ENCODE measurements at regions not wholly inside any gene's neighbourhood (a gene's known extent, or its start where the extent isn't known, plus 50 kb on each side); places are given as distances from the start of the nearest gene placed in this dataset.

GRCh38 chr5:124883681-124884080 is 137.2 kb upstream of the ZNF608 start:
- TF ChIP-seq, protein P1, sequence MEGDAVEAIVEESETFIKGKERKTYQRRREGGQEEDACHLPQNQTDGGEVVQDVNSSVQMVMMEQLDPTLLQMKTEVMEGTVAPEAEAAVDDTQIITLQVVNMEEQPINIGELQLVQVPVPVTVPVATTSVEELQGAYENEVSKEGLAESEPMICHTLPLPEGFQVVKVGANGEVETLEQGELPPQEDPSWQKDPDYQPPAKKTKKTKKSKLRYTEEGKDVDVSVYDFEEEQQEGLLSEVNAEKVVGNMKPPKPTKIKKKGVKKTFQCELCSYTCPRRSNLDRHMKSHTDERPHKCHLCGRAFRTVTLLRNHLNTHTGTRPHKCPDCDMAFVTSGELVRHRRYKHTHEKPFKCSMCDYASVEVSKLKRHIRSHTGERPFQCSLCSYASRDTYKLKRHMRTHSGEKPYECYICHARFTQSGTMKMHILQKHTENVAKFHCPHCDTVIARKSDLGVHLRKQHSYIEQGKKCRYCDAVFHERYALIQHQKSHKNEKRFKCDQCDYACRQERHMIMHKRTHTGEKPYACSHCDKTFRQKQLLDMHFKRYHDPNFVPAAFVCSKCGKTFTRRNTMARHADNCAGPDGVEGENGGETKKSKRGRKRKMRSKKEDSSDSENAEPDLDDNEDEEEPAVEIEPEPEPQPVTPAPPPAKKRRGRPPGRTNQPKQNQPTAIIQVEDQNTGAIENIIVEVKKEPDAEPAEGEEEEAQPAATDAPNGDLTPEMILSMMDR (conservative IDR thresholded peaks at IDR 0.05; ENCODE audit: control insufficient read depth, insufficient read depth, low read depth, low read length): no peak
- no peak for DNase-seq (ENCODE audit: low read depth)
- no peak overlapping the region for H3K4me3 ChIP-seq (ENCODE audit: control insufficient read depth, low read depth, low read length)

- TF ChIP-seq, protein P1 (conservative IDR thresholded peaks at IDR 0.05; ENCODE audit: control insufficient read depth, insufficient read depth, low read depth, low read length): no peak
- no peak overlapping the region for H3K4me3 ChIP-seq (ENCODE audit: control insufficient read depth, low read depth, low read length)
- DNase-seq (ENCODE audit: low read depth): no peak
These were observed 137.7 kb upstream of the ZNF608 start for GRCh38 chr5:124884114-124884513.

DNA sequence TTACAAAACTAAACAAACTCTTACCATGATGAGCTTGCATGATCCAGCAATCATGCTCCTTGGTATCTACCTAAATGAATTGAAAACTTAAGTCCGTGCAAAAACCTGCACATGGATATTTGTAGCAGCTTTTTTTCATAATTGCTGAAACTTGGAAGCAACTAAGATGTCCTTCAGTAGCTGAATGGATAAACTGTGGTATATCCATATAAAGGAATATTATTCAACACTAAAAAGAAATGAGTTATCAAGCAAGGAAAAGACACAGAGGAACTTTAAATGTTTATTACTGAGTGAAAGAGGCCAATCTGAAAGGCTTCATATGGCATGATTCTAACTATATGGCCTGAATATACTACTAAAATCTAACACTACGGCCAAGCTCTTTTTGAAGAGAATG is 139.1 kb upstream of the ZNF608 start:
- TF ChIP-seq, protein P1 (conservative IDR thresholded peaks at IDR 0.05; ENCODE audit: control insufficient read depth, insufficient read depth, low read depth, low read length): no peak
- DNase-seq (ENCODE audit: low read depth): no peak
- H3K4me3 ChIP-seq (ENCODE audit: control insufficient read depth, low read depth, low read length): no peak overlapping the region

GRCh38 chr5:124887223-124887622 is 140.8 kb upstream of the ZNF608 start:
- no peak for DNase-seq (ENCODE audit: low read depth)
- H3K4me3 ChIP-seq (ENCODE audit: control insufficient read depth, low read depth, low read length): no peak overlapping the region
- TF ChIP-seq, protein P1 (conservative IDR thresholded peaks at IDR 0.05; ENCODE audit: control insufficient read depth, insufficient read depth, low read depth, low read length): no peak

DNA sequence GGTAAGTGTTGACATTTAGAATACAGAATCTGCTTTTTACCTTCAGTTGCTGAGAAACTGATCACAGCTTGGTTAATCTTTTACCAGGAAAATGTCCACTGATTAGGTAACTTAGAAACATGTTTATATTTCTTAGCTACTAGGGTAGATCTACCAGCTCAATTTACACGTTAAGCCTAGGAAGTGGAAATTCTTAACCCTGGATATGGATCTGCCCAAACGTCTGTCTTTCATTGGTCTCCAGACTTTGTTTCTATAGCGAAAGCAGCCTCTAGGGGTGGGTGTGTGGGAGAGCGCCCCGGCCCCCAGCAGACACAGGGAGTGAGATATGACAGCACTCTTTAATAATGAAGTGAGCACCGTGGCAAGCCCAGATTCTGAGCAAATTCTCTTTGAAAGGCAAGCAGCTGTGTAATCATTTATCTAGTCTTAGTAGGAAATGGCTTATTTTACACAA is 141.6 kb upstream of the ZNF608 start:
- DNase-seq (ENCODE audit: low read depth): no peak
- H3K4me3 ChIP-seq (ENCODE audit: control insufficient read depth, low read depth, low read length): no peak overlapping the region
- TF ChIP-seq, protein P1 (conservative IDR thresholded peaks at IDR 0.05; ENCODE audit: control insufficient read depth, insufficient read depth, low read depth, low read length): no peak

- H3K4me3 ChIP-seq (ENCODE audit: control insufficient read depth, low read depth, low read length): no peak overlapping the region
- DNase-seq (ENCODE audit: low read depth): no peak
- TF ChIP-seq, protein P1 (conservative IDR thresholded peaks at IDR 0.05; ENCODE audit: control insufficient read depth, insufficient read depth, low read depth, low read length): no peak
These were observed 142.4 kb upstream of the ZNF608 start for GRCh38 chr5:124888622-124889485.

Data from fibroblast of mammary gland (primary cell).